ENCODE measurements at regions not wholly inside any gene's neighbourhood (a gene's known extent, or its start where the extent isn't known, plus 50 kb on each side); places are given as distances from the start of the nearest gene placed in this dataset. TPM values are rescaled to one million over a fixed set of nuclear protein-coding genes. Genes with fewer than 3 reads are reported as not detected.

GRCh38 chr2:209367075-209367747 lies 56.6 kb upstream of the MAP2 start:
- H3K4me3 ChIP-seq (ENCODE audit: low read depth, low read length): no peak overlapping the region
- peak; percentile 27 for DNase-seq (ENCODE audit: low read depth)
- no peak for TF ChIP-seq CTCF (IDR thresholded peaks at IDR 0.05; ENCODE audit: insufficient read depth, low read length)

GRCh38 chr2:209368406-209368805 lies 55.4 kb upstream of the MAP2 start:
- DNase-seq (ENCODE audit: low read depth): peak; percentile 63
- H3K4me3 ChIP-seq (ENCODE audit: low read depth, low read length): no peak overlapping the region
- TF ChIP-seq CTCF (IDR thresholded peaks at IDR 0.05; ENCODE audit: insufficient read depth, low read length): no peak

GRCh38 chr2:209368914-209369313 lies 54.9 kb upstream of the MAP2 start:
- TF ChIP-seq CTCF (IDR thresholded peaks at IDR 0.05; ENCODE audit: insufficient read depth, low read length): no peak
- peak; percentile 96 for DNase-seq (ENCODE audit: low read depth)
- H3K4me3 ChIP-seq (ENCODE audit: low read depth, low read length): peak overlapping the region; percentile 36

- no peak for TF ChIP-seq CTCF (IDR thresholded peaks at IDR 0.05; ENCODE audit: insufficient read depth, low read length)
- DNase-seq (ENCODE audit: low read depth): no peak
- H3K4me3 ChIP-seq (ENCODE audit: low read depth, low read length): no peak overlapping the region
These were observed 54.2 kb upstream of the MAP2 start for GRCh38 chr2:209369656-209370055.

GRCh38 chr2:209371407-209371806 lies 52.4 kb upstream of the MAP2 start:
- no peak overlapping the region for H3K4me3 ChIP-seq (ENCODE audit: low read depth, low read length)
- DNase-seq (ENCODE audit: low read depth): no peak
- no peak for TF ChIP-seq CTCF (IDR thresholded peaks at IDR 0.05; ENCODE audit: insufficient read depth, low read length)

Small RNA genes lying in the stretch of these regions (small RNA-seq; reads per million reads assigned to genes)
- gene RNA5SP117: not detected

Data from fibroblast of the aortic adventitia (primary cell).